ENCODE measurements at regions not wholly inside any gene's neighbourhood (a gene's known extent, or its start where the extent isn't known, plus 50 kb on each side); places are given as distances from the start of the nearest gene placed in this dataset.

DNA sequence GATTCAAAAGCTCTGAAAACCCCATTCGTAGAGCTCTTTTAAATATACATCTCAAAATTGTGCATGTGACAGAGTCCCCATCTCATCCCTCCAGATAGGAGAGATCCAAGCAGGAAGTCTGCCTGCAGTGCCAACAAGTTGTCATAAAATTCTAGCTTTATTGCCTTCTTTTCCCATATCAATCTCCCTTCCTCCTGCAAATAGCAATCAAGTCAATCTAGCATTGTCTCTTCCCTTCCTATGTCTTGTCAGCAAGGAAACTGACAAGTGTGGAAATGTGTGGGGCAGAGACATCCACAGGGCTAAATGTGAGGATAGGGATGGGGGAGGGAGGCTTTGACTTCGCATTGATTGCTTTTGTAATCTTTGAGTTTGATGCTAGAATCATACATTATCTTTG lies 165.2 kb downstream of the C1orf94 start:
- no peak for FAIRE-seq
- TF ChIP-seq EZH2 (IDR thresholded peaks at IDR 0.05; ENCODE audit: low read length) (no peak), CTCF (optimal IDR thresholded peaks at IDR 0.05 in 1 of 3, IDR thresholded peaks at IDR 0.05 in 1 of 3, conservative IDR thresholded peaks at IDR 0.05 in 1 of 3; ENCODE audit: extremely low read depth in 1 of 3, insufficient read depth in 2 of 3, low read length in 3 of 3) (no peak)

DNA sequence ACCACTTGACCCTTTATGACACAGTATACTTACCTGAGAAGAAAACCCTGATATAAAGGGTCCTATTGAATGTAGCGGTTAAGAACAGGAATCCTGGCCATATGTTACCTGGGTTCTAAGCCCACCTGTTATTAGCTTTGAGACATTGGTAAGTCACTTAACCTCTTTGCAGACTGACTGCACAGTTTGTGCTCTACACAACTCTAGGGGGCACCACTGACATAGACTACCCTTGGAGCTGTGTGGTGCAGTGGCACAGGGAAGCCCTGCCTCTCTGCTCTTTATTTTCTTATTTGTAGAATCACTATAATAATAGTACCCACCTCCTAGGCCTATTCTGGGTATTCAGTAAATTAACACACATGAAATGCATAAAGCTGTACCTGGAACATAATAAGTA lies 165.6 kb downstream of the C1orf94 start:
- H3K9ac ChIP-seq (ENCODE audit: control insufficient read depth, extremely low read depth, insufficient read depth, low read length) = no peak overlapping the region
- H2AFZ ChIP-seq (ENCODE audit: control insufficient read depth, low read length) = no peak overlapping the region
- no peak overlapping the region for H3K27ac ChIP-seq (ENCODE audit: control insufficient read depth, insufficient read depth, low read length)
- FAIRE-seq (no peak), DNase-seq (ENCODE audit: low read depth, low spot score) (no peak)
- H3K9me1 ChIP-seq (ENCODE audit: control insufficient read depth, extremely low read depth, insufficient read depth, low read length) = no peaks in the 10 kb centered on the region
- no peaks in the 10 kb centered on the region for H3K27me3 ChIP-seq (ENCODE audit: control insufficient read depth, extremely low read depth, insufficient read depth, low read length)
- no peak overlapping the region for H3K4me2 ChIP-seq (ENCODE audit: control insufficient read depth, extremely low read depth, insufficient read depth, low read depth, low read length)
- no peaks in the 10 kb centered on the region for H3K4me1 ChIP-seq (ENCODE audit: control insufficient read depth, extremely low read depth, insufficient read depth, low read length)
- dilution Hi-C loops (cut with MboI; ENCODE audit: extremely low pct_ligation_motif_present, low sequenced_read_pairs) = no loop called here
- TF ChIP-seq EZH2 (IDR thresholded peaks at IDR 0.05; ENCODE audit: low read length) = no peak
- TF ChIP-seq CTCF (optimal IDR thresholded peaks at IDR 0.05 in 1 of 3, IDR thresholded peaks at IDR 0.05 in 1 of 3, conservative IDR thresholded peaks at IDR 0.05 in 1 of 3; ENCODE audit: extremely low read depth in 1 of 3, insufficient read depth in 2 of 3, low read length in 3 of 3) = peak in 1 of 3 experiments; percentile 25
- H3K36me3 ChIP-seq (ENCODE audit: control insufficient read depth in 2 of 2, extremely low read depth in 1 of 2, insufficient read depth in 2 of 2, low read length in 2 of 2) = no peaks in the 10 kb centered on the region
- H3K9me3 ChIP-seq (ENCODE audit: control insufficient read depth, low read depth, low read length) = no peaks in the 10 kb centered on the region
- no peaks in the 10 kb centered on the region for H3K79me2 ChIP-seq (ENCODE audit: control insufficient read depth, insufficient read depth, low read length)
- H4K20me1 ChIP-seq (ENCODE audit: control insufficient read depth, extremely low read depth, insufficient read depth, low read length) = no peaks in the 10 kb centered on the region
- no peak overlapping the region for H3K4me3 ChIP-seq (ENCODE audit: control insufficient read depth in 2 of 3, extremely low read depth in 1 of 3, insufficient read depth in 2 of 3, low read depth in 1 of 3, low read length in 3 of 3)

More for the DNA sequence above, 165.2 kb downstream of the C1orf94 start:
- Histone ChIP-seq H3K9me3 (ENCODE audit: control insufficient read depth, low read depth, low read length) (no peaks in the 10 kb centered on the region), H3K9ac (ENCODE audit: control insufficient read depth, extremely low read depth, insufficient read depth, low read length) (no peak overlapping the region), H3K27ac (ENCODE audit: control insufficient read depth, insufficient read depth, low read length) (no peak overlapping the region), H3K4me1 (ENCODE audit: control insufficient read depth, extremely low read depth, insufficient read depth, low read length) (no peaks in the 10 kb centered on the region), H4K20me1 (ENCODE audit: control insufficient read depth, extremely low read depth, insufficient read depth, low read length) (no peaks in the 10 kb centered on the region), H3K9me1 (ENCODE audit: control insufficient read depth, extremely low read depth, insufficient read depth, low read length) (no peaks in the 10 kb centered on the region), H3K4me2 (ENCODE audit: control insufficient read depth, extremely low read depth, insufficient read depth, low read depth, low read length) (no peak overlapping the region), H3K27me3 (ENCODE audit: control insufficient read depth, extremely low read depth, insufficient read depth, low read length) (no peaks in the 10 kb centered on the region), H3K36me3 (ENCODE audit: control insufficient read depth in 2 of 2, extremely low read depth in 1 of 2, insufficient read depth in 2 of 2, low read length in 2 of 2) (no peaks in the 10 kb centered on the region), H3K79me2 (ENCODE audit: control insufficient read depth, insufficient read depth, low read length) (no peaks in the 10 kb centered on the region), H3K4me3 (ENCODE audit: control insufficient read depth in 2 of 3, extremely low read depth in 1 of 3, insufficient read depth in 2 of 3, low read depth in 1 of 3, low read length in 3 of 3) (no peak overlapping the region), H2AFZ (ENCODE audit: control insufficient read depth, low read length) (no peak overlapping the region)
- dilution Hi-C loops (cut with MboI; ENCODE audit: extremely low pct_ligation_motif_present, low sequenced_read_pairs) = no loop called here
- DNase-seq (ENCODE audit: low read depth, low spot score) = no peak
